CD4-positive, alpha-beta memory T cell (primary cell): ENCODE measurements at regions not wholly inside any gene's neighbourhood (a gene's known extent, or its start where the extent isn't known, plus 50 kb on each side); places are given as distances from the start of the nearest gene placed in this dataset.
A peak's percentile ranks its signal among the peaks of the same experiment; 100 is the strongest.

Experiments used
- CTCF ChIA-PET: fragments of 350-600 bp; sonication (Branson Sonifier 250); formaldehyde crosslinking; loops from one replicate; lab custom pipeline; 2021; ENCODE audit warnings: inconsistent platforms; ENCODE audit not compliant: partially characterized antibody; lab: Charles Lee
- POLR2A ChIA-PET: fragments of 350-600 bp; sonication (Branson Sonifier 250); formaldehyde crosslinking; loops from one replicate; lab custom pipeline; 2021; ENCODE audit not compliant: partially characterized antibody; lab: Charles Lee
- DNase-seq, 5 donors: peaks; one replicate each; pipeline versions ENCODE4 v3.0.0 to v3.0.0-alpha.2; 2020 to 2022; ENCODE audit warnings: mixed read lengths in 1 of 5
- H3K27ac ChIP-seq: one replicate; pipeline ENCODE4 v1.7.0; 2013; ENCODE audit warnings: low read depth, low read length
- H3K27me3 ChIP-seq: 2 replicates; pipeline ENCODE4 v1.7.0; 2013; ENCODE audit warnings: mild to moderate bottlenecking, low read length, moderate library complexity; ENCODE audit not compliant: insufficient read depth
- H3K36me3 ChIP-seq: 2 replicates; pipeline ENCODE4 v1.7.0; 2013; ENCODE audit warnings: mild to moderate bottlenecking, low read length, moderate library complexity; ENCODE audit not compliant: insufficient read depth
- H3K4me1 ChIP-seq: 2 replicates; pipeline ENCODE4 v1.7.0; 2013; ENCODE audit warnings: mild to moderate bottlenecking, low read length, moderate library complexity; ENCODE audit not compliant: insufficient read depth
- H3K4me3 ChIP-seq, 2 donors: one replicate each; pipeline ENCODE4 v1.7.0; 2013; ENCODE audit warnings: low read length in 2 of 2, mild to moderate bottlenecking in 1 of 2
- H3K9me3 ChIP-seq, 2 donors: one replicate each; pipeline ENCODE4 v1.7.0; 2013; ENCODE audit warnings: low read length in 2 of 2, control low read depth in 1 of 2; ENCODE audit not compliant: control insufficient read depth in 1 of 2
- H3K27ac Mint-ChIP-seq, 7 donors: one replicate each; pipeline ENCODE4 v1.8.0; 2020 to 2021; ENCODE audit warnings: mixed read lengths in 7 of 7, mild to moderate bottlenecking in 6 of 7, inconsistent platforms in 3 of 7, moderate library complexity in 3 of 7
- H3K27me3 Mint-ChIP-seq, 2 donors: one replicate each; pipeline ENCODE4 v1.8.0; 2020 to 2021; ENCODE audit warnings: mixed read lengths in 2 of 2
- H3K36me3 Mint-ChIP-seq, 2 donors: one replicate each; pipeline ENCODE4 v1.8.0; 2020 to 2021; ENCODE audit warnings: mixed read lengths in 2 of 2, inconsistent platforms in 1 of 2, mild to moderate bottlenecking in 1 of 2
- H3K4me1 Mint-ChIP-seq, 4 donors: one replicate each; pipeline ENCODE4 v1.8.0; 2020 to 2021; ENCODE audit warnings: mixed read lengths in 4 of 4, mild to moderate bottlenecking in 1 of 4
- H3K4me3 Mint-ChIP-seq, 8 donors: one replicate each; pipeline ENCODE4 v1.8.0; 2020 to 2021; ENCODE audit warnings: mixed read lengths in 8 of 8, mild to moderate bottlenecking in 7 of 8, moderate library complexity in 6 of 8, inconsistent platforms in 3 of 8
- H3K9me3 Mint-ChIP-seq, 8 donors: one replicate each; pipeline ENCODE4 v1.8.0; 2020 to 2021; ENCODE audit warnings: mixed read lengths in 8 of 8, mild to moderate bottlenecking in 5 of 8, inconsistent platforms in 3 of 8, moderate library complexity in 1 of 8
- intact Hi-C: fragments of 100-400 bp; cut with micrococcal nuclease; formaldehyde crosslinking; loops from one replicate; pipeline ENCODE4 v1.15.1; 2023

DNA sequence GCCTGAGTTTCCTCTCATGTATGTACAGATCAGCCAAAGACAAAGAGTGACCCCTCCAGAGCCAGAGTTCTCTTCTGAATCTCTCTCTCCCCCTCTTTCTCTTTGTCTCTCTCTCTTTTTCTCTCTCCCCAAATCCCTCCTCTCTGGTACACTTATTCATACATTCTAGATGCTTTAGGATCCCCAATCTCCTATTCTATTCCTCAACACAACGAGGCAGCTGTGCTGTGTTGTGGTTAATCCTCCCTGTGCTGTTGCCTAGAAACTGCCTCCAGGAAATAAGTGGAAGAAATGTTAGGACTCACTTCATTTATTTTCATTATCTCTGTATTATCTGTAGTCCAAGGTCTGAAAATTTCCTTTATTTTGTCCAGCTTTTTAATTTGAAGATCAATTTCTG, 350.5 kb upstream of the OR4E1 start:
- H3K27me3 ChIP-seq = no peaks in the 10 kb centered on the region
- Mint-ChIP-seq H3K27me3 (peaks cover 4 to 10% of the 10 kb centered on the region in 2 donors), H3K4me1 (peaks cover 0 to 7% (median 2%) of the 10 kb centered on the region in 4 donors), H3K4me3 (no peak overlapping the region), H3K27ac (peak overlapping the region in 1 of 7 donors; percentile 42), H3K9me3 (no peaks in the 10 kb centered on the region), H3K36me3 (no peaks in the 10 kb centered on the region)
- intact Hi-C loops = no loop called here
- H3K36me3 ChIP-seq = no peaks in the 10 kb centered on the region
- CTCF ChIA-PET = no interaction called here
- no peaks in the 10 kb centered on the region for H3K9me3 ChIP-seq
- H3K27ac ChIP-seq = no peak overlapping the region
- no peak overlapping the region for H3K4me3 ChIP-seq
- no peaks in the 10 kb centered on the region for H3K4me1 ChIP-seq
- DNase-seq = no peak
- POLR2A ChIA-PET = no interaction called here

DNA sequence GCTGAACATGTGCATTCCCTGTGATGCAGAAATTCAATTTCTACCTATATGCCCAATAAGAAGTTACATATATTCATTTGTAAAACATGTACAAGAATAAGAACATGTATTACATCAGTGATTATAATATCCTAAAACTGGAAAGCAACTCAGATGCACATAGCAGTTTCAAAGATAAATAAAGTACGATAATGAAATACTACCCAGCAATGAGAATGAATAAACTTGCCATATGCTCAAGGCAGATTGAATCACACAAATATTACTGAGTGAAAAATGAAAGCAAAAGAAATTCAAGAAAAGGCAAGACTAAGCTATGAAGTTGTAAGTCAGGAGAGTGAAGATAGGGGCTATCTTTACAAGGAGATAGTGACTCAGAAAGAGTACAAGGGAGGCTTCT, 345.3 kb upstream of the OR4E1 start:
- H3K27me3 Mint-ChIP-seq = peaks cover 0 to 2% of the 10 kb centered on the region in 2 donors
- CTCF ChIA-PET = no interaction called here

DNA sequence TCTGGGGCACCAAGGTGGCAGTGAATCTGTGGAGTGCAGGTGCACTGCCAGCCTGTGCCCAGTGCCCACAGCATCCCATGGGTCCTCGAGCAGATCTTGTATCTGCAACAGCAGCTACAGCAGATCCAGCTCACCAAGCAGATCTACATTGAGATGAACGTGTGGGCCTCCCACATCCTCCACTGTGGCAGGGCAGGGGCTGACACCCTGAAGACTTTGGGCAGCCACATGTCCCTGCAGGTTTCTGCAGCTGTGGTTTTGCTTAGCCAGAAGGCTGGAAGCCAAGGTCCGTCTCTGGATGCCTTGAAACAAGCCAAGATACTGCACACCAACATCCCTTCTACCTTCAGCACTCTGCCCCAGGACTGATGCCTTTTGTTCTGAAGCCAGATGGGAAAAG, 338.8 kb upstream of the OR4E1 start:
- H3K27me3 ChIP-seq = no peaks in the 10 kb centered on the region
- Mint-ChIP-seq H3K4me1 (peaks cover 2% of the 10 kb centered on the region in 4 donors), H3K9me3 (no peaks in the 10 kb centered on the region), H3K36me3 (peaks cover 0 to 1% of the 10 kb centered on the region in 2 donors), H3K4me3 (no peak overlapping the region), H3K27me3 (no peaks in the 10 kb centered on the region), H3K27ac (no peak overlapping the region)
- H3K36me3 ChIP-seq = no peaks in the 10 kb centered on the region
- H3K4me1 ChIP-seq = peaks cover 5% of the 10 kb centered on the region
- intact Hi-C loops = no loop called here
- no peaks in the 10 kb centered on the region for H3K9me3 ChIP-seq
- no peak overlapping the region for H3K27ac ChIP-seq
- ChIA-PET POLR2A (no interaction called here), CTCF (no interaction called here)
- DNase-seq = no peak
- no peak overlapping the region for H3K4me3 ChIP-seq

More for the DNA sequence above, 345.3 kb upstream of the OR4E1 start:
- Histone ChIP-seq H3K27ac (no peak overlapping the region), H3K36me3 (no peaks in the 10 kb centered on the region), H3K4me1 (no peaks in the 10 kb centered on the region), H3K9me3 (no peaks in the 10 kb centered on the region), H3K27me3 (no peaks in the 10 kb centered on the region), H3K4me3 (no peak overlapping the region)
- Mint-ChIP-seq H3K27ac (no peak overlapping the region), H3K4me1 (no peaks in the 10 kb centered on the region), H3K4me3 (no peak overlapping the region), H3K9me3 (no peaks in the 10 kb centered on the region), H3K36me3 (no peaks in the 10 kb centered on the region)
- no peak for DNase-seq
- POLR2A ChIA-PET = no interaction called here
- intact Hi-C loops = no loop called here

DNA sequence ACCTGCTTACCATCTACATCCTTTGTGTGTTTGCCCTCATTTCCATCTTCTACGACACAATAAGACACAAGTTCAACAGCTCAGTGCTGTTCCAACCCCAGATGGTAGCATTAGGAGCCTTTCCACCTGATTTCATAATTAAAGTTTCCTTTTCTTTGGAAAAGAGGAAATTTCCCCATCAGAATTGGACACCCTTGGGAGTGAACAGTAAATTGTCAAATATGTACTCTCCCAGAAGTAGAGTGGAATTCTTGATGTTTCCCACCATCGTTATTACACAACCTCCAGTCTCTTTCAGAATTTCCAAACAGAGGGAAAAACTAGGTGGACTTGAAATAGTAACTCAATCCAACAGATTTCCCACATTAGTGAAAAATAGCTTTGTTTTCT, 337.6 kb upstream of the OR4E1 start:
- H3K9me3 Mint-ChIP-seq = peaks cover 0 to 2% (median 0%) of the 10 kb centered on the region in 8 donors
- peaks cover 2 to 4% of the 10 kb centered on the region in 2 donors for H3K36me3 Mint-ChIP-seq
- Histone ChIP-seq H3K4me3 (no peak overlapping the region), H3K4me1 (peaks cover 11% of the 10 kb centered on the region), H3K9me3 (no peaks in the 10 kb centered on the region), H3K27me3 (no peaks in the 10 kb centered on the region), H3K27ac (no peak overlapping the region), H3K36me3 (no peaks in the 10 kb centered on the region)
- POLR2A ChIA-PET = no interaction called here
- no peak for DNase-seq
- no peak overlapping the region for H3K4me3 Mint-ChIP-seq
- CTCF ChIA-PET = interaction anchor here (0.9 kb wide), 1 partner anchor 9 kb away, joined by 3 read pairs; no protein-coding TSS in a partner anchor
- intact Hi-C loops = no loop called here
- no peaks in the 10 kb centered on the region for H3K27me3 Mint-ChIP-seq
- H3K4me1 Mint-ChIP-seq = peaks cover 7 to 12% (median 9%) of the 10 kb centered on the region in 4 donors
- H3K27ac Mint-ChIP-seq = no peak overlapping the region

DNA sequence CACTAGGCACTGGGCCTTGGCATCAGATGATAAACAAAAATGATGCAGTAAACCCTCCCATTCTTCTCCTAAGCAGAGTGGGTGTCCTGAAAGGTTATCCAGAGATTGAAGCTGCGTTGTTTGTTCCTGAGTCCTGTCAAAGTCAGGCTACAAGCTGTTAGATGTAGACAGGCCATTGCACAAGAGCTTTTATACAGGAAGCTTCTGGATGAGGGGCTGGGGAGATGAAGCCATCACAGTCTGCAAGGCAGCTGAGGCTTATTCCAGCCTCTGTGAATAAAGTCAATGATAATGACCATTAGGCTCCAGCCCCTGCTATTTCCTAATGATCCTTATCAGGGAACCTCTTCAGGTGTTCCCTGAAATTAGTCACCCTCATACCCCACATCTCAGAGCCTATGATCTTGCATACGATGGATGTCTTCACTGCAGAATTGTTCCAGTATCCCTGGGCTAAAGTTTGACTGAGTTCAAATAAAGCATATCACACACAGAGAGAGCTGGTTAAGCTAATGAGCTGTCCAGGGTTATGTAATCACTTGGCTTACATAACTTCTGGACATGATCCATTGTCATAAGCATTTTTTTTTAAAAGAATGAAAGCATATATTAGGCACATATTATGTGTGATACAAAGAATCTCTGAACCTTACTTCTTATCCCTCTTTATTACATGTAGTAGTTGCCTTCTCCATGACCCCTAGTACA, 337.1 kb upstream of the OR4E1 start:
- H3K9me3 Mint-ChIP-seq = peaks cover 0 to 2% (median 0%) of the 10 kb centered on the region in 8 donors
- CTCF ChIA-PET = interaction anchor here (0.9 to 1.0 kb wide), 2 partner anchors 9 to 14 kb away, joined by 3 read pairs; no protein-coding TSS in a partner anchor
- no peak overlapping the region for H3K27ac Mint-ChIP-seq

DNA sequence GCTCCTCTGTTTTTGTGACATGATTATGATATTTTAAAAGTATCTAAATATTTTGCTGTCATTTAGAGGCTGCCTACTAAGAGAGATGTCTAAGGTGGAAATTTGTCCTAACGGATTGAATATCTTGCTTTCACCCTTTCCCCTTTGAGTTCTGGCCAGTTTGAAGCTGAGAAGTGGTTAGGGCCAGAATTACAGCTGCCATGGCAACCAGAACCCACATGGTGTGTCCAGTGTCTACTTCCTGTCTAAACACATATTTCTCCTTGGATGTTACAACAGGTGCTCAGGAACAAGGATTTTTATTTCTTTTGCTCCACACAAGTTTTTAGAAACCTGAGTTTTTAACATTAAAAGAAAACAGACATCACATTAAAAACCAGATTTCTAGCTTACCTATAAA, 335.1 kb upstream of the OR4E1 start:
- H3K27ac Mint-ChIP-seq = peak overlapping the region in 2 of 7 donors; percentile 53 to 55
- no peaks in the 10 kb centered on the region for H3K27me3 ChIP-seq
- no peak overlapping the region for H3K4me3 ChIP-seq
- intact Hi-C loops = no loop called here
- H3K9me3 ChIP-seq = no peaks in the 10 kb centered on the region
- H3K4me1 Mint-ChIP-seq = peaks cover 7 to 12% (median 9%) of the 10 kb centered on the region in 4 donors
- DNase-seq = no peak
- no peaks in the 10 kb centered on the region for H3K36me3 ChIP-seq
- H3K4me3 Mint-ChIP-seq = no peak overlapping the region
- CTCF ChIA-PET = no interaction called here
- no peaks in the 10 kb centered on the region for H3K27me3 Mint-ChIP-seq
- H3K4me1 ChIP-seq = peaks cover 17% of the 10 kb centered on the region
- H3K9me3 Mint-ChIP-seq = peaks cover 0 to 2% (median 0%) of the 10 kb centered on the region in 8 donors
- peaks cover 2 to 4% of the 10 kb centered on the region in 2 donors for H3K36me3 Mint-ChIP-seq
- H3K27ac ChIP-seq = no peak overlapping the region
- POLR2A ChIA-PET = no interaction called here

More for the DNA sequence above, 337.1 kb upstream of the OR4E1 start:
- DNase-seq = no peak
- H3K4me1 Mint-ChIP-seq = peaks cover 7 to 12% (median 9%) of the 10 kb centered on the region in 4 donors
- no peak overlapping the region for H3K4me3 ChIP-seq
- peaks cover 11% of the 10 kb centered on the region for H3K4me1 ChIP-seq
- peaks cover 2 to 4% of the 10 kb centered on the region in 2 donors for H3K36me3 Mint-ChIP-seq
- H3K4me3 Mint-ChIP-seq = no peak overlapping the region
- POLR2A ChIA-PET = no interaction called here
- H3K9me3 ChIP-seq = no peaks in the 10 kb centered on the region
- intact Hi-C loops = no loop called here
- H3K36me3 ChIP-seq = no peaks in the 10 kb centered on the region
- no peaks in the 10 kb centered on the region for H3K27me3 Mint-ChIP-seq
- no peak overlapping the region for H3K27ac ChIP-seq
- H3K27me3 ChIP-seq = no peaks in the 10 kb centered on the region

DNA sequence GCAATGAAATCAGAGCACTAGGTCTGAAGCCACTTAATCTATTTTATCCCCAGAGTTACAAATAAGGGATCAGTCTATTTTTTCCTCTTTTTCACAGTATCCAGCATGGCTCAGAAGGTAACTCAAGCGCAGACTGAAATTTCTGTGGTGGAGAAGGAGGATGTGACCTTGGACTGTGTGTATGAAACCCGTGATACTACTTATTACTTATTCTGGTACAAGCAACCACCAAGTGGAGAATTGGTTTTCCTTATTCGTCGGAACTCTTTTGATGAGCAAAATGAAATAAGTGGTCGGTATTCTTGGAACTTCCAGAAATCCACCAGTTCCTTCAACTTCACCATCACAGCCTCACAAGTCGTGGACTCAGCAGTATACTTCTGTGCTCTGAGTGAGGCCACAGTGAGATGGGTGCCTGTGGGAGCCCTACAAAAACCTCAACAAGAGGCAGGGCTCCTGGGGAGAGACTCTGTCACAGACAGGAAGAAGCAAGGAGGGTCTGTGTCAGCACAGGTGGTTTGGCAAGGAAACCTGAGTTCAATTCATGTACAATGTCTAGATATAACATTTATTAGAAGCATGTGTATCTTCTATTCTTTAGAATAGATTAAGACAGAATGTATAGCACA, 334.3 kb upstream of the OR4E1 start:
- H3K4me1 Mint-ChIP-seq = peaks cover 7 to 18% (median 10%) of the 10 kb centered on the region in 4 donors
- H3K4me1 ChIP-seq = peaks cover 17% of the 10 kb centered on the region
- no peaks in the 10 kb centered on the region for H3K27me3 Mint-ChIP-seq
- H3K36me3 Mint-ChIP-seq = peaks cover 2 to 4% of the 10 kb centered on the region in 2 donors
- no peaks in the 10 kb centered on the region for H3K9me3 ChIP-seq
- no peaks in the 10 kb centered on the region for H3K36me3 ChIP-seq
- peak overlapping the region; percentile 58 to 95 (median 86) for H3K27ac Mint-ChIP-seq
- intact Hi-C loops = no loop called here
- H3K4me3 ChIP-seq = no peak overlapping the region
- POLR2A ChIA-PET = interaction anchor here (1.0 kb wide), 1 partner anchor 10 kb away, joined by 4 read pairs; no protein-coding TSS in a partner anchor
- DNase-seq = peak in 1 of 5 donors; percentile 43
- H3K27ac ChIP-seq = peak overlapping the region; percentile 31
- peak overlapping the region; percentile 35 to 90 (median 72) for H3K4me3 Mint-ChIP-seq
- peaks cover 0 to 2% (median 0%) of the 10 kb centered on the region in 8 donors for H3K9me3 Mint-ChIP-seq
- CTCF ChIA-PET = no interaction called here
- no peaks in the 10 kb centered on the region for H3K27me3 ChIP-seq
